ENCODE measurements at regions not wholly inside any gene's neighbourhood (a gene's known extent, or its start where the extent isn't known, plus 50 kb on each side); places are given as distances from the start of the nearest gene placed in this dataset.

GRCh38 chr10:118845776-118846175, 91.0 kb upstream of the CACUL1 start:
- CTCF ChIA-PET = interaction anchor here (0.5 to 1.3 kb wide), 3 partner anchors 18 to 306 kb away, joined by 3 to 5 read pairs (median 3); no protein-coding TSS in a partner anchor
- H3K4me3 ChIP-seq (ENCODE audit: low read depth, low read length) = no peak overlapping the region
- no peaks in the 10 kb centered on the region for H3K36me3 ChIP-seq (ENCODE audit: control insufficient read depth in 2 of 2, insufficient read depth in 1 of 2, low read length in 2 of 2)
- no peaks in the 10 kb centered on the region for H3K9me3 ChIP-seq (ENCODE audit: control insufficient read depth, insufficient read depth, low read depth, low read length)
- H3K4me1 ChIP-seq (ENCODE audit: control insufficient read depth, insufficient read depth, low read length) = peaks cover 4% of the 10 kb centered on the region; the same call in 1 of the 2 replicates
- TF ChIP-seq ZNF311 (tag by site-specific recombination; IDR thresholded peaks at IDR 0.05; ENCODE audit: borderline replicate concordance) = no peak
- no peak for TF ChIP-seq ZNF280D (tag by site-specific recombination; IDR thresholded peaks at IDR 0.05)
- no peak for TF ChIP-seq ZNF692 (tag by site-specific recombination; IDR thresholded peaks at IDR 0.05)
- TF ChIP-seq ZNF654 (tag by site-specific recombination; IDR thresholded peaks at IDR 0.05; ENCODE audit: low read depth) = no peak
- no peak for TF ChIP-seq ZNF670 (tag by site-specific recombination; IDR thresholded peaks at IDR 0.05; ENCODE audit: low read depth)
- TF ChIP-seq, protein P1, sequence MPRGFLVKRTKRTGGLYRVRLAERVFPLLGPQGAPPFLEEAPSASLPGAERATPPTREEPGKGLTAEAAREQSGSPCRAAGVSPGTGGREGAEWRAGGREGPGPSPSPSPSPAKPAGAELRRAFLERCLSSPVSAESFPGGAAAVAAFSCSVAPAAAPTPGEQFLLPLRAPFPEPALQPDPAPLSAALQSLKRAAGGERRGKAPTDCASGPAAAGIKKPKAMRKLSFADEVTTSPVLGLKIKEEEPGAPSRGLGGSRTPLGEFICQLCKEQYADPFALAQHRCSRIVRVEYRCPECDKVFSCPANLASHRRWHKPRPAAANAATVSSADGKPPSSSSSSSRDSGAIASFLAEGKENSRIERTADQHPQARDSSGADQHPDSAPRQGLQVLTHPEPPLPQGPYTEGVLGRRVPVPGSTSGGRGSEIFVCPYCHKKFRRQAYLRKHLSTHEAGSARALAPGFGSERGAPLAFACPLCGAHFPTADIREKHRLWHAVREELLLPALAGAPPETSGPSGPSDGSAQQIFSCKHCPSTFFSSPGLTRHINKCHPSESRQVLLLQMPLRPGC (tag by site-specific recombination; IDR thresholded peaks at IDR 0.05) = no peak
- TF ChIP-seq ZNF155 (tag by site-specific recombination; IDR thresholded peaks at IDR 0.05) = no peak
- POLR2A ChIA-PET = interaction anchor here (1.5 kb wide), 1 partner anchor 91 kb away, joined by 8 read pairs; the partner anchor contains the start of gene CACUL1
- H3K27ac ChIP-seq (ENCODE audit: extremely low read depth, low read depth, low read length) = no peak overlapping the region

GRCh38 chr10:118850418-118851061, 95.8 kb upstream of the CACUL1 start:
- H3K9me3 ChIP-seq (ENCODE audit: control insufficient read depth, insufficient read depth, low read depth, low read length) = no peaks in the 10 kb centered on the region
- ChIA-PET POLR2A (no interaction called here), CTCF (interaction anchor here (0.6 to 1.6 kb wide), 25 partner anchors 9 to 281 kb away, joined by 3 to 10 read pairs (median 3); partner anchors contain the start of gene CACUL1)
- no peak overlapping the region for H3K27ac ChIP-seq (ENCODE audit: extremely low read depth, low read depth, low read length)
- H3K36me3 ChIP-seq (ENCODE audit: control insufficient read depth in 2 of 2, insufficient read depth in 1 of 2, low read length in 2 of 2) = no peaks in the 10 kb centered on the region
- no peak overlapping the region for H3K4me3 ChIP-seq (ENCODE audit: low read depth, low read length)
- no peak for TF ChIP-seq ZBTB20 (tag by site-specific recombination; IDR thresholded peaks at IDR 0.05)
- no peak for TF ChIP-seq KLF1 (tag by site-specific recombination; IDR thresholded peaks at IDR 0.05)
- no peak for TF ChIP-seq ZNF433 (tag by site-specific recombination; IDR thresholded peaks at IDR 0.05; ENCODE audit: low read depth)
- TF ChIP-seq GLI2 (tag by site-specific recombination; IDR thresholded peaks at IDR 0.05; ENCODE audit: borderline replicate concordance, low read depth) = no peak
- peak; percentile 56 for TF ChIP-seq ZNF654 (tag by site-specific recombination; IDR thresholded peaks at IDR 0.05; ENCODE audit: low read depth)
- TF ChIP-seq, protein P2, sequence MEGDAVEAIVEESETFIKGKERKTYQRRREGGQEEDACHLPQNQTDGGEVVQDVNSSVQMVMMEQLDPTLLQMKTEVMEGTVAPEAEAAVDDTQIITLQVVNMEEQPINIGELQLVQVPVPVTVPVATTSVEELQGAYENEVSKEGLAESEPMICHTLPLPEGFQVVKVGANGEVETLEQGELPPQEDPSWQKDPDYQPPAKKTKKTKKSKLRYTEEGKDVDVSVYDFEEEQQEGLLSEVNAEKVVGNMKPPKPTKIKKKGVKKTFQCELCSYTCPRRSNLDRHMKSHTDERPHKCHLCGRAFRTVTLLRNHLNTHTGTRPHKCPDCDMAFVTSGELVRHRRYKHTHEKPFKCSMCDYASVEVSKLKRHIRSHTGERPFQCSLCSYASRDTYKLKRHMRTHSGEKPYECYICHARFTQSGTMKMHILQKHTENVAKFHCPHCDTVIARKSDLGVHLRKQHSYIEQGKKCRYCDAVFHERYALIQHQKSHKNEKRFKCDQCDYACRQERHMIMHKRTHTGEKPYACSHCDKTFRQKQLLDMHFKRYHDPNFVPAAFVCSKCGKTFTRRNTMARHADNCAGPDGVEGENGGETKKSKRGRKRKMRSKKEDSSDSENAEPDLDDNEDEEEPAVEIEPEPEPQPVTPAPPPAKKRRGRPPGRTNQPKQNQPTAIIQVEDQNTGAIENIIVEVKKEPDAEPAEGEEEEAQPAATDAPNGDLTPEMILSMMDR (tag by site-specific recombination; IDR thresholded peaks at IDR 0.05) = 0 out of 2 replicates have a peak, but pooled peaks have one; percentile 8
- no peak for TF ChIP-seq ZBTB1 (tag by site-specific recombination; IDR thresholded peaks at IDR 0.05)
- no peak for TF ChIP-seq ZNF843 (tag by site-specific recombination; IDR thresholded peaks at IDR 0.05)
- no peak for TF ChIP-seq ZNF664 (tag by site-specific recombination; IDR thresholded peaks at IDR 0.05)
- TF ChIP-seq ZNF10 (tag by site-specific recombination; IDR thresholded peaks at IDR 0.05) = no peak
- no peak for TF ChIP-seq ZNF292 (tag by site-specific recombination; IDR thresholded peaks at IDR 0.05; ENCODE audit: borderline replicate concordance, low read depth)
- TF ChIP-seq ZNF660 (tag by site-specific recombination; IDR thresholded peaks at IDR 0.05) = 0 out of 2 replicates have a peak, but pooled peaks have one; percentile 29
- peak; percentile 22; the same call in 1 of the 2 replicates for TF ChIP-seq ZNF580 (tag by site-specific recombination; IDR thresholded peaks at IDR 0.05)
- TF ChIP-seq ZNF221 (tag by site-specific recombination; IDR thresholded peaks at IDR 0.05; ENCODE audit: borderline replicate concordance) = no peak
- no peak for TF ChIP-seq ZNF202 (tag by site-specific recombination; IDR thresholded peaks at IDR 0.05; ENCODE audit: borderline replicate concordance)
- TF ChIP-seq MZF1 (tag by site-specific recombination; IDR thresholded peaks at IDR 0.05; ENCODE audit: borderline replicate concordance) = no peak
- H3K4me1 ChIP-seq (ENCODE audit: control insufficient read depth, insufficient read depth, low read length) = no peaks in the 10 kb centered on the region
